ENCODE measurements at regions not wholly inside any gene's neighbourhood (a gene's known extent, or its start where the extent isn't known, plus 50 kb on each side); places are given as distances from the start of the nearest gene placed in this dataset.

DNA sequence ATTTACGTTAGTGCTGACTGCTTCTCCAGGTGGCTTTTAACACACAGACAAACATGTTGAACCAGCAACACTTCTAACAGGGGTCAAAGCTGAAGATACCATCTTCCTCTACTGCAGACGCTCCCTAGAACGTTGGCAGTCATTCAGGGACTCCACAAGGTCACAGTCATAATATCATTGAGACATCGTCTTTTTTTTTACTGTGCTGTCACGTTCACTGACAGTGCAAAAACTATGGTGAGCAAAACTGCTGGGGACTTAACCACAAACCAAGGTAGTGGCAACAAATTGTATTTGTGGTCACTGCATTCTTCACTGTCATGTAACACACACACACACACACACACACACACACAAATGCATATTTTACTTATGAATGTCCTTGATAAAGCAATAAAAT is 244.9 kb downstream of the CASP12 start:
- WGBS (ENCODE audit: insufficient coverage, low coverage, missing lambda C conversion rate), result 0% methylated on average over 5 of the region's 5 CpGs
- Histone ChIP-seq H4K20me1 (replicated peaks; ENCODE audit: control insufficient read depth, insufficient read depth, low read length) (no peaks in the 10 kb centered on the region), H3K4me1 (replicated peaks in 1 of 2; ENCODE audit: control insufficient read depth in 2 of 2, insufficient read depth in 2 of 2, low read length in 2 of 2) (no peaks in the 10 kb centered on the region), H2AFZ (ENCODE audit: low read depth, low read length) (no peak overlapping the region), H3K36me3 (ENCODE audit: control insufficient read depth, insufficient read depth, low read length) (no peaks in the 10 kb centered on the region), H3K4me2 (ENCODE audit: insufficient read depth, low read length) (no peak overlapping the region), H3K79me2 (ENCODE audit: control insufficient read depth, insufficient read depth, low read length) (no peaks in the 10 kb centered on the region), H3K9ac (ENCODE audit: insufficient read depth in 1 of 2, low read depth in 2 of 2, low read length in 2 of 2) (no peak overlapping the region), H3K27me3 (ENCODE audit: control insufficient read depth in 2 of 2, insufficient read depth in 2 of 2, low read length in 2 of 2) (no peaks in the 10 kb centered on the region), H3K9me3 (replicated peaks; ENCODE audit: control insufficient read depth, insufficient read depth, low read depth, low read length) (0 out of 2 replicates have a peak, but pooled peaks cover 2% of the 10 kb centered on the region), H3K9me1 (ENCODE audit: control insufficient read depth, insufficient read depth, low read length) (no peaks in the 10 kb centered on the region), H3K4me3 (no peak overlapping the region), H3K27ac (ENCODE audit: extremely low read depth, low read depth, low read length) (no peak overlapping the region)
- in situ Hi-C loops (cut with MboI), result no loop called here
- intact Hi-C loops (cut with micrococcal nuclease), result no loop called here
- ChIA-PET POLR2A (no interaction called here), CTCF (ENCODE audit: low intra/inter-chr PET ratio) (no interaction called here)
- no peak for ATAC-seq
- no peak for FAIRE-seq
- DNase-seq (ENCODE audit: extremely low read depth in 1 of 4, low spot score in 3 of 4), result no peak
- BruUV-seq (replicated peaks), result no TSS peak
- no peak for TF ChIP-seq ASH1L (IDR thresholded peaks at IDR 0.05; ENCODE audit: borderline replicate concordance, low read depth, partially characterized antibody)
- no peak for TF ChIP-seq RBM39 (optimal IDR thresholded peaks at IDR 0.05; ENCODE audit: low read depth, low read length)
- TF ChIP-seq MAZ (CRISPR knock-in tag; conservative IDR thresholded peaks at IDR 0.05 in 1 of 2, IDR thresholded peaks at IDR 0.05 in 1 of 2), result no peak
- TF ChIP-seq, protein P1, sequence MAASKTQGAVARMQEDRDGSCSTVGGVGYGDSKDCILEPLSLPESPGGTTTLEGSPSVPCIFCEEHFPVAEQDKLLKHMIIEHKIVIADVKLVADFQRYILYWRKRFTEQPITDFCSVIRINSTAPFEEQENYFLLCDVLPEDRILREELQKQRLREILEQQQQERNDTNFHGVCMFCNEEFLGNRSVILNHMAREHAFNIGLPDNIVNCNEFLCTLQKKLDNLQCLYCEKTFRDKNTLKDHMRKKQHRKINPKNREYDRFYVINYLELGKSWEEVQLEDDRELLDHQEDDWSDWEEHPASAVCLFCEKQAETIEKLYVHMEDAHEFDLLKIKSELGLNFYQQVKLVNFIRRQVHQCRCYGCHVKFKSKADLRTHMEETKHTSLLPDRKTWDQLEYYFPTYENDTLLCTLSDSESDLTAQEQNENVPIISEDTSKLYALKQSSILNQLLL (CRISPR knock-in tag; IDR thresholded peaks at IDR 0.05; ENCODE audit: borderline replicate concordance), result no peak
- TF ChIP-seq, protein P2, sequence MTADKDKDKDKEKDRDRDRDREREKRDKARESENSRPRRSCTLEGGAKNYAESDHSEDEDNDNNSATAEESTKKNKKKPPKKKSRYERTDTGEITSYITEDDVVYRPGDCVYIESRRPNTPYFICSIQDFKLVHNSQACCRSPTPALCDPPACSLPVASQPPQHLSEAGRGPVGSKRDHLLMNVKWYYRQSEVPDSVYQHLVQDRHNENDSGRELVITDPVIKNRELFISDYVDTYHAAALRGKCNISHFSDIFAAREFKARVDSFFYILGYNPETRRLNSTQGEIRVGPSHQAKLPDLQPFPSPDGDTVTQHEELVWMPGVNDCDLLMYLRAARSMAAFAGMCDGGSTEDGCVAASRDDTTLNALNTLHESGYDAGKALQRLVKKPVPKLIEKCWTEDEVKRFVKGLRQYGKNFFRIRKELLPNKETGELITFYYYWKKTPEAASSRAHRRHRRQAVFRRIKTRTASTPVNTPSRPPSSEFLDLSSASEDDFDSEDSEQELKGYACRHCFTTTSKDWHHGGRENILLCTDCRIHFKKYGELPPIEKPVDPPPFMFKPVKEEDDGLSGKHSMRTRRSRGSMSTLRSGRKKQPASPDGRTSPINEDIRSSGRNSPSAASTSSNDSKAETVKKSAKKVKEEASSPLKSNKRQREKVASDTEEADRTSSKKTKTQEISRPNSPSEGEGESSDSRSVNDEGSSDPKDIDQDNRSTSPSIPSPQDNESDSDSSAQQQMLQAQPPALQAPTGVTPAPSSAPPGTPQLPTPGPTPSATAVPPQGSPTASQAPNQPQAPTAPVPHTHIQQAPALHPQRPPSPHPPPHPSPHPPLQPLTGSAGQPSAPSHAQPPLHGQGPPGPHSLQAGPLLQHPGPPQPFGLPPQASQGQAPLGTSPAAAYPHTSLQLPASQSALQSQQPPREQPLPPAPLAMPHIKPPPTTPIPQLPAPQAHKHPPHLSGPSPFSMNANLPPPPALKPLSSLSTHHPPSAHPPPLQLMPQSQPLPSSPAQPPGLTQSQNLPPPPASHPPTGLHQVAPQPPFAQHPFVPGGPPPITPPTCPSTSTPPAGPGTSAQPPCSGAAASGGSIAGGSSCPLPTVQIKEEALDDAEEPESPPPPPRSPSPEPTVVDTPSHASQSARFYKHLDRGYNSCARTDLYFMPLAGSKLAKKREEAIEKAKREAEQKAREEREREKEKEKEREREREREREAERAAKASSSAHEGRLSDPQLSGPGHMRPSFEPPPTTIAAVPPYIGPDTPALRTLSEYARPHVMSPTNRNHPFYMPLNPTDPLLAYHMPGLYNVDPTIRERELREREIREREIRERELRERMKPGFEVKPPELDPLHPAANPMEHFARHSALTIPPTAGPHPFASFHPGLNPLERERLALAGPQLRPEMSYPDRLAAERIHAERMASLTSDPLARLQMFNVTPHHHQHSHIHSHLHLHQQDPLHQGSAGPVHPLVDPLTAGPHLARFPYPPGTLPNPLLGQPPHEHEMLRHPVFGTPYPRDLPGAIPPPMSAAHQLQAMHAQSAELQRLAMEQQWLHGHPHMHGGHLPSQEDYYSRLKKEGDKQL (CRISPR knock-in tag; IDR thresholded peaks at IDR 0.05; ENCODE audit: borderline replicate concordance), result no peak
- no peak for TF ChIP-seq ZNF584 (CRISPR knock-in tag; IDR thresholded peaks at IDR 0.05; ENCODE audit: low read depth)
- TF ChIP-seq, protein P3, sequence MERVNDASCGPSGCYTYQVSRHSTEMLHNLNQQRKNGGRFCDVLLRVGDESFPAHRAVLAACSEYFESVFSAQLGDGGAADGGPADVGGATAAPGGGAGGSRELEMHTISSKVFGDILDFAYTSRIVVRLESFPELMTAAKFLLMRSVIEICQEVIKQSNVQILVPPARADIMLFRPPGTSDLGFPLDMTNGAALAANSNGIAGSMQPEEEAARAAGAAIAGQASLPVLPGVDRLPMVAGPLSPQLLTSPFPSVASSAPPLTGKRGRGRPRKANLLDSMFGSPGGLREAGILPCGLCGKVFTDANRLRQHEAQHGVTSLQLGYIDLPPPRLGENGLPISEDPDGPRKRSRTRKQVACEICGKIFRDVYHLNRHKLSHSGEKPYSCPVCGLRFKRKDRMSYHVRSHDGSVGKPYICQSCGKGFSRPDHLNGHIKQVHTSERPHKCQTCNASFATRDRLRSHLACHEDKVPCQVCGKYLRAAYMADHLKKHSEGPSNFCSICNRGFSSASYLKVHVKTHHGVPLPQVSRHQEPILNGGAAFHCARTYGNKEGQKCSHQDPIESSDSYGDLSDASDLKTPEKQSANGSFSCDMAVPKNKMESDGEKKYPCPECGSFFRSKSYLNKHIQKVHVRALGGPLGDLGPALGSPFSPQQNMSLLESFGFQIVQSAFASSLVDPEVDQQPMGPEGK (CRISPR knock-in tag; IDR thresholded peaks at IDR 0.05; ENCODE audit: borderline replicate concordance), result no peak
- TF ChIP-seq, protein P4, sequence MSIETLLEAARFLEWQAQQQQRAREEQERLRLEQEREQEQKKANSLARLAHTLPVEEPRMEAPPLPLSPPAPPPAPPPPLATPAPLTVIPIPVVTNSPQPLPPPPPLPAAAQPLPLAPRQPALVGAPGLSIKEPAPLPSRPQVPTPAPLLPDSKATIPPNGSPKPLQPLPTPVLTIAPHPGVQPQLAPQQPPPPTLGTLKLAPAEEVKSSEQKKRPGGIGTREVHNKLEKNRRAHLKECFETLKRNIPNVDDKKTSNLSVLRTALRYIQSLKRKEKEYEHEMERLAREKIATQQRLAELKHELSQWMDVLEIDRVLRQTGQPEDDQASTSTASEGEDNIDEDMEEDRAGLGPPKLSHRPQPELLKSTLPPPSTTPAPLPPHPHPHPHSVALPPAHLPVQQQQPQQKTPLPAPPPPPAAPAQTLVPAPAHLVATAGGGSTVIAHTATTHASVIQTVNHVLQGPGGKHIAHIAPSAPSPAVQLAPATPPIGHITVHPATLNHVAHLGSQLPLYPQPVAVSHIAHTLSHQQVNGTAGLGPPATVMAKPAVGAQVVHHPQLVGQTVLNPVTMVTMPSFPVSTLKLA (conservative IDR thresholded peaks at IDR 0.05), result no peak
- TF ChIP-seq ZNF354B (CRISPR knock-in tag; IDR thresholded peaks at IDR 0.05), result no peak
- TF ChIP-seq, protein P5, sequence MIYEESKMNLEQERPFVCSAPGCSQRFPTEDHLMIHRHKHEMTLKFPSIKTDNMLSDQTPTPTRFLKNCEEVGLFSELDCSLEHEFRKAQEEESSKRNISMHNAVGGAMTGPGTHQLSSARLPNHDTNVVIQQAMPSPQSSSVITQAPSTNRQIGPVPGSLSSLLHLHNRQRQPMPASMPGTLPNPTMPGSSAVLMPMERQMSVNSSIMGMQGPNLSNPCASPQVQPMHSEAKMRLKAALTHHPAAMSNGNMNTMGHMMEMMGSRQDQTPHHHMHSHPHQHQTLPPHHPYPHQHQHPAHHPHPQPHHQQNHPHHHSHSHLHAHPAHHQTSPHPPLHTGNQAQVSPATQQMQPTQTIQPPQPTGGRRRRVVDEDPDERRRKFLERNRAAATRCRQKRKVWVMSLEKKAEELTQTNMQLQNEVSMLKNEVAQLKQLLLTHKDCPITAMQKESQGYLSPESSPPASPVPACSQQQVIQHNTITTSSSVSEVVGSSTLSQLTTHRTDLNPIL (CRISPR knock-in tag; IDR thresholded peaks at IDR 0.05), result no peak

All from K562 (cell line).